Lung (tissue), 11 donors: ENCODE measurements at regions not wholly inside any gene's neighbourhood (a gene's known extent, or its start where the extent isn't known, plus 50 kb on each side); places are given as distances from the start of the nearest gene placed in this dataset.

ENCODE experiments used
- ATAC-seq: fragments of 200-7000 bp; cut with Tn5 transposase; one replicate; pipeline ENCODE4 v1.9.1; 2020; ENCODE audit warnings: moderate number of reproducible peaks; ENCODE audit not compliant: insufficient read depth, low FRiP score
- DNase-seq, 3 donors: peaks; one replicate each; pipeline ENCODE4 v3.0.0-alpha.2; 2013 to 2017
- H3K27ac ChIP-seq, 2 donors: one replicate each; pipeline ENCODE4 v1.5.1; 2013; ENCODE audit warnings: mild to moderate bottlenecking in 2 of 2, moderate library complexity in 2 of 2, control low read depth in 1 of 2, inconsistent platforms in 1 of 2, low read depth in 1 of 2, low read length in 1 of 2
- H3K27me3 ChIP-seq, 3 donors: one replicate each; pipeline ENCODE4 v1.5.1; 2013; ENCODE audit warnings: low read length in 2 of 3; ENCODE audit not compliant: control insufficient read depth in 3 of 3, insufficient read depth in 3 of 3
- H3K36me3 ChIP-seq, 4 donors: one replicate each; pipeline ENCODE4 v1.5.1; 2013; ENCODE audit warnings: low read length in 4 of 4, mild to moderate bottlenecking in 1 of 4, moderate library complexity in 1 of 4; ENCODE audit not compliant: control insufficient read depth in 4 of 4, insufficient read depth in 4 of 4
- H3K4me1 ChIP-seq, 5 donors: one replicate each; pipeline ENCODE4 v1.5.1; 2013; ENCODE audit warnings: low read length in 5 of 5, mild to moderate bottlenecking in 2 of 5, moderate library complexity in 1 of 5; ENCODE audit not compliant: control insufficient read depth in 5 of 5, insufficient read depth in 5 of 5
- H3K4me3 ChIP-seq: one replicate; pipeline ENCODE4 v1.5.1; 2013; ENCODE audit warnings: mild to moderate bottlenecking, control low read depth, moderate library complexity
- H3K9ac ChIP-seq, 2 donors: one replicate each; pipeline ENCODE4 v1.5.1; 2013; ENCODE audit warnings: low read length in 2 of 2, control low read depth in 1 of 2; ENCODE audit not compliant: insufficient read depth in 1 of 2
- H3K9me3 ChIP-seq, 4 donors: one replicate each; pipeline ENCODE4 v1.5.1; 2013; ENCODE audit warnings: low read length in 3 of 4, mild to moderate bottlenecking in 1 of 4, moderate library complexity in 1 of 4; ENCODE audit not compliant: control insufficient read depth in 4 of 4, insufficient read depth in 3 of 4
- CTCF ChIP-seq: IDR thresholded peaks from 2 replicates; pipeline ENCODE4 v1.5.1; 2012; ENCODE audit warnings: mild to moderate bottlenecking; ENCODE audit errors: control extremely low read depth, extremely low read depth
- WGBS, 2 donors: extraction: QIAGEN DNeasy Blood & Tissue Kit; methylation state at CpG; one replicate each; pipeline ENCODE4 v1.1.7; 2013; 5-methylcytosine and 5-hydroxymethylcytosine counted together
- donor health status: control.
- donor health status: control.
- donor health status: Bipolar disorder and iron deficiency.
- donor health status: healthy.
- donor health status: DM: yes; HTN: yes; CAD: no.

GRCh38 chr2:59674100-59674499 is 879.4 kb downstream of the BCL11A start:
- no peak overlapping the region for H3K4me3 ChIP-seq
- no peaks in the 10 kb centered on the region for H3K27me3 ChIP-seq
- no peak overlapping the region for H3K27ac ChIP-seq
- 79 to 100% methylated on average over 1 of the region's 1 CpG for WGBS, 2 donors
- H3K4me1 ChIP-seq, result no peaks in the 10 kb centered on the region
- H3K9me3 ChIP-seq, result no peaks in the 10 kb centered on the region
- no peak for TF ChIP-seq CTCF
- no peak for DNase-seq
- no peak overlapping the region for H3K9ac ChIP-seq
- H3K36me3 ChIP-seq, result no peaks in the 10 kb centered on the region
- ATAC-seq, result no peak

DNA sequence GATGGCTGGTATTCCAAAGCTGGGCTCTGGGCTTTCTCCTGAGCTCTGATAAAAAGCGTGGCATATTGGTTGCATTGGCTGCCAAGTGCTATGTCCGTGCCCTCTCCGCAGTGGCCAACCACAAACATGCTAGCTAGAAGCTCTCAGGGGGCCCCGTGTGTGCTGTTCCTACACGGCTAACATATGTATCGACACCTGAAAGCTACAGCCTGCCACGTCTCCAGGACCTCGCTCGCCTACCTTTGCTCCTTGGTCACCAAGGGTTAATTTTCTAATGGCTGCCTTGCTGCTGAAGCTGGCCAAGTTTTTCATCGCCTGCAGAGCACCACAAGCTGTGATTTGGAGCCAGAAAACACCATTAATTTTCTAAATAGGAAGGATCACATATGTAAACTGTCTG is 888.4 kb downstream of the BCL11A start:
- H3K9me3 ChIP-seq, result peaks cover 0 to 4% (median 0%) of the 10 kb centered on the region in 4 donors
- no peaks in the 10 kb centered on the region for H3K4me1 ChIP-seq
- 85 to 93% methylated on average over 10 of the region's 10 CpGs for WGBS, 2 donors
- H3K4me3 ChIP-seq, result no peak overlapping the region
- H3K27ac ChIP-seq, result no peak overlapping the region
- H3K9ac ChIP-seq, result no peak overlapping the region
- no peaks in the 10 kb centered on the region for H3K36me3 ChIP-seq
- TF ChIP-seq CTCF, result no peak
- H3K27me3 ChIP-seq, result peaks cover 0 to 4% (median 0%) of the 10 kb centered on the region in 3 donors
- ATAC-seq (no peak), DNase-seq (no peak)

DNA sequence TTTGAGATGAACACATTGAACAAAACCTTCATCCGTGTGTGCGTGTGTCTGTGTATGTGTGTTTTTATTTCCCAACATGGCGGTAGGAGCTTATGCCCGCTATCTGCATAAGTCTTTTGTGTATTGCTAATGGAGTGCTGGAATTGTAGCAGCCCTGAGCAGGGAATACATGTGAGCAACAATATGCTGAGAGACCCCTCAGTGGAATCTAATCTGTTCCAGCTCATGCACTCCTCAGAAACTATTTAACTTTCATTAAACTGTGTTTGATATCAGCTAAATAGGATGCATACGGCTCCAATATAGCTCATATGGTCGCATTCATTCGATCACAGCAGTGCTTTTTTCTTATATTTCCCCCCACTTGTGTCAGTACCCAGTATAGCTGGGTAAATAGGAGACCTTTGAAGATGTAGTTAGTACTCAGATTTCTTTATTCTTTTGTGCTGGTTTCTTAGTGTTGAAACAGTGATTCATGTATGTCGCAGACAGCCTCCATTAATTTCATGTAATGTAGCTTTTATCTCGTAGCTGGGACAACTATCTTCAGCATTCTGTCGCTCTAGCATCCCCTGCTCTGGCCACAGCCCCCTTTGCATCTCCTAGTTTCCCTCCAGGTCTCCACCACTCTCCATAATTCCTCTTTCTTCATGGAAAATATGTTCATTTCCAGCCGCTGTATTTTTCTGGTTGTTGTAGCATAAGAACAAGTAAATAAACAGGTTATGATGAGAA is 891.2 kb downstream of the BCL11A start:
- ATAC-seq (no peak), DNase-seq (no peak)
- H3K4me3 ChIP-seq, result no peak overlapping the region
- no peak overlapping the region for H3K27ac ChIP-seq
- H3K36me3 ChIP-seq, result no peaks in the 10 kb centered on the region
- no peak for TF ChIP-seq CTCF
- WGBS, 2 donors, result 82 to 92% methylated on average over 11 of the region's 11 CpGs
- peaks cover 0 to 4% (median 0%) of the 10 kb centered on the region in 4 donors for H3K9me3 ChIP-seq
- H3K9ac ChIP-seq, result no peak overlapping the region
- H3K4me1 ChIP-seq, result no peaks in the 10 kb centered on the region
- peaks cover 0 to 4% (median 0%) of the 10 kb centered on the region in 3 donors for H3K27me3 ChIP-seq

DNA sequence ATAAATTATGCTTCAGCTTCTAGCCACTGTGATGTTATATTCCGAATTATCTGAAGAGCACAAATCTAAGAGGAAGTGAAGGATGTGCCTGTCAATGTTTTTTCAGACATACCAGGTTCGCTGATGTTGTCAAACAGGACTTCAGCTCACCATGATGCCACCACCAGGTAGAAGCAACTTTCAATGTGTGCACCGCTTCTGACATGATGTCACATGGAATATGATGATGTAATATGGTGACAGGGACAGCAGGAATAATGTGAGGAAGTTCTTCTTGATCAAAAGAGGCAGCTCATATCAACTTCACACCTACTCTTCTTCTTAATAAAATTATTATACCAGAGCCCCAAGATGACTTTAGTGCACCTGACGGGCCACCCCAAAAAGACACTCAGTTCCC is 893.2 kb downstream of the BCL11A start:
- peaks cover 0 to 4% (median 0%) of the 10 kb centered on the region in 3 donors for H3K27me3 ChIP-seq
- no peaks in the 10 kb centered on the region for H3K4me1 ChIP-seq
- no peak overlapping the region for H3K4me3 ChIP-seq
- H3K27ac ChIP-seq, result no peak overlapping the region
- no peak for TF ChIP-seq CTCF
- no peaks in the 10 kb centered on the region for H3K36me3 ChIP-seq
- no peak overlapping the region for H3K9ac ChIP-seq
- DNase-seq (no peak), ATAC-seq (no peak)
- H3K9me3 ChIP-seq, result peaks cover 0 to 4% (median 0%) of the 10 kb centered on the region in 4 donors
- WGBS, 2 donors, result 76 to 80% methylated on average over 4 of the region's 4 CpGs
